H1 (cell line): ENCODE measurements at regions not wholly inside any gene's neighbourhood (a gene's known extent, or its start where the extent isn't known, plus 50 kb on each side); places are given as distances from the start of the nearest gene placed in this dataset.

Experiments
- CTCF ChIA-PET: fragments of 300-600 bp; sonication (Branson Sonifier 250); formaldehyde crosslinking; loops from one replicate; lab custom pipeline; 2021; ENCODE audit not compliant: partially characterized antibody; lab: Charles Lee
- POLR2A ChIA-PET: fragments of 300-600 bp; sonication (Branson Sonifier 250); formaldehyde crosslinking; loops from one replicate; lab custom pipeline; 2021; ENCODE audit warnings: inconsistent platforms; ENCODE audit not compliant: partially characterized antibody; lab: Charles Lee
- DNase-seq, 2 experiments: peaks; one replicate each; pipeline versions ENCODE4 v3.0.0 to v3.0.0-alpha.2; 2010 to 2022; ENCODE audit warnings: low spot score in 2 of 2, low read depth in 1 of 2, mixed read lengths in 1 of 2
- FAIRE-seq: peaks from 2 replicates; lab custom pipeline; 2011; peaks lifted over from hg19 to GRCh38; lab: Jason Lieb, UNC
- H2AFZ ChIP-seq: 2 replicates; pipeline ENCODE4 v1.8.1; 2012; ENCODE audit warnings: low read length, inconsistent platforms
- H2AK5ac ChIP-seq: 2 replicates; pipeline ENCODE4 v1.6.1; 2013; ENCODE audit warnings: low read depth, low read length
- H2BK120ac ChIP-seq: replicated peaks from 2 replicates; pipeline ENCODE3; 2013; ENCODE audit warnings: low read depth, low read length, inconsistent platforms
- H2BK12ac ChIP-seq: 2 replicates; pipeline ENCODE4 v1.6.1; 2013; ENCODE audit warnings: low read depth, low read length
- H2BK15ac ChIP-seq: 2 replicates; pipeline ENCODE4 v1.6.1; 2013; ENCODE audit warnings: low read length
- H2BK20ac ChIP-seq: 2 replicates; pipeline ENCODE4 v1.6.1; 2013; ENCODE audit warnings: low read length
- H2BK5ac ChIP-seq: 2 replicates; pipeline ENCODE4 v1.6.1; 2013; ENCODE audit warnings: low read depth, low read length
- H3K14ac ChIP-seq: 2 replicates; pipeline ENCODE4 v1.6.1; 2013; ENCODE audit warnings: inconsistent platforms; ENCODE audit not compliant: insufficient read length
- H3K18ac ChIP-seq: 2 replicates; pipeline ENCODE4 v1.6.1; 2013; ENCODE audit warnings: low read length; ENCODE audit errors: extremely low read depth
- H3K23ac ChIP-seq: 2 replicates; pipeline ENCODE4 v1.6.1; 2013; ENCODE audit warnings: inconsistent platforms; ENCODE audit not compliant: insufficient read length
- H3K23me2 ChIP-seq: 2 replicates; pipeline ENCODE4 v1.6.1; 2013; ENCODE audit warnings: low read depth, low read length
- H3K27ac ChIP-seq: 2 replicates; pipeline ENCODE4 v1.6.1; 2011; ENCODE audit warnings: low read depth, low read length, inconsistent platforms
- H3K27me3 ChIP-seq, 4 experiments: replicated peaks in 1 of 4; 1 replicate in 1 of 4; 2 replicates in 3 of 4; pipeline versions ENCODE4 v1.6.1 to v1.8.1; 2011 to 2013; ENCODE audit warnings: low read length in 3 of 4, mild to moderate bottlenecking in 3 of 4, inconsistent platforms in 2 of 4, mixed read lengths in 2 of 4, moderate library complexity in 1 of 4; ENCODE audit not compliant: control insufficient read depth in 3 of 4, insufficient read depth in 3 of 4; ENCODE audit errors: extremely low read depth in 1 of 4
- H3K36me3 ChIP-seq, 4 experiments: 2 replicates each; pipeline versions ENCODE4 v1.6.1 to v1.8.1; 2011 to 2013; ENCODE audit warnings: mild to moderate bottlenecking in 4 of 4, low read length in 3 of 4, moderate library complexity in 2 of 4, control low read depth in 1 of 4, inconsistent platforms in 1 of 4; ENCODE audit not compliant: insufficient read depth in 4 of 4, control insufficient read depth in 2 of 4
- H3K4ac ChIP-seq: replicated peaks from 2 replicates; pipeline ENCODE3; 2013; ENCODE audit warnings: low read length, low read depth, mixed read lengths, inconsistent platforms; ENCODE audit not compliant: insufficient read length
- H3K4me1 ChIP-seq, 4 experiments: replicated peaks in 1 of 4; 1 replicate in 1 of 4; 2 replicates in 3 of 4; pipeline versions ENCODE4 v1.6.1 to v1.8.1; 2011 to 2013; ENCODE audit warnings: low read length in 3 of 4, inconsistent platforms in 2 of 4, mixed read lengths in 1 of 4; ENCODE audit not compliant: insufficient read depth in 4 of 4, control insufficient read depth in 3 of 4
- H3K4me2 ChIP-seq, 2 experiments: 2 replicates each; pipeline versions ENCODE4 v1.6.1 to v1.8.1; 2011 to 2013; ENCODE audit warnings: low read depth in 2 of 2, low read length in 2 of 2, control low read depth in 1 of 2, inconsistent platforms in 1 of 2, mild to moderate bottlenecking in 1 of 2; ENCODE audit not compliant: insufficient read depth in 1 of 2
- H3K4me3 ChIP-seq, 4 experiments: fragments of 200-600, 300-600 bp in 1 of 4; sonication (generic), shearing (Covaris generic), sonication (Bioruptor Twin) in 1 of 4; 2 replicates each; pipeline versions ENCODE4 v1.5.1 to v1.8.1; 2011 to 2016; ENCODE audit warnings: low read length in 4 of 4, low read depth in 3 of 4, control low read depth in 2 of 4, inconsistent platforms in 2 of 4, mild to moderate bottlenecking in 2 of 4, mixed read lengths in 1 of 4, moderate library complexity in 1 of 4; ENCODE audit not compliant: insufficient read depth in 2 of 4; ENCODE audit errors: extremely low read depth in 1 of 4
- H3K56ac ChIP-seq: replicated peaks from 2 replicates; pipeline ENCODE3; 2013; ENCODE audit warnings: low read depth, mild to moderate bottlenecking, mixed read lengths, low read length, inconsistent platforms; ENCODE audit not compliant: insufficient read length
- H3K79me1 ChIP-seq: 2 replicates; pipeline ENCODE4 v1.6.1; 2013; ENCODE audit warnings: low read depth, low read length, control low read depth
- H3K79me2 ChIP-seq, 2 experiments: 2 replicates each; pipeline versions ENCODE4 v1.6.1 to v1.8.1; 2012 to 2013; ENCODE audit warnings: low read length in 2 of 2, mild to moderate bottlenecking in 2 of 2, inconsistent platforms in 1 of 2; ENCODE audit not compliant: insufficient read depth in 2 of 2, control insufficient read depth in 1 of 2
- H3K9ac ChIP-seq, 4 experiments: replicated peaks in 1 of 4; 1 replicate in 1 of 4; 2 replicates in 3 of 4; pipeline versions ENCODE4 v1.6.1 to v1.8.1; 2011 to 2013; ENCODE audit warnings: low read depth in 3 of 4, low read length in 3 of 4, control low read depth in 2 of 4, mild to moderate bottlenecking in 2 of 4, moderate library complexity in 2 of 4, inconsistent platforms in 1 of 4; ENCODE audit errors: extremely low read depth in 1 of 4
- H3K9me3 ChIP-seq, 2 experiments: 2 replicates each; pipeline versions ENCODE4 v1.6.1 to v1.8.1; 2012 to 2013; ENCODE audit warnings: mild to moderate bottlenecking in 2 of 2, moderate library complexity in 2 of 2, control low read depth in 1 of 2, inconsistent platforms in 1 of 2, low read depth in 1 of 2, low read length in 1 of 2, mixed read lengths in 1 of 2; ENCODE audit not compliant: insufficient read depth in 2 of 2
- H4K20me1 ChIP-seq, 2 experiments: replicated peaks in 1 of 2; 2 replicates each; pipeline versions ENCODE3 to v1.8.1; 2011 to 2013; ENCODE audit warnings: inconsistent platforms in 2 of 2, low read length in 2 of 2, mild to moderate bottlenecking in 1 of 2; ENCODE audit not compliant: insufficient read depth in 2 of 2, control insufficient read depth in 1 of 2
- H4K5ac ChIP-seq: 2 replicates; pipeline ENCODE4 v1.6.1; 2013; ENCODE audit warnings: low read length, low read depth, mixed read lengths, inconsistent platforms; ENCODE audit not compliant: insufficient read length
- H4K8ac ChIP-seq: 2 replicates; pipeline ENCODE4 v1.8.0; 2013; ENCODE audit warnings: mild to moderate bottlenecking, moderate library complexity, low read length, inconsistent platforms; ENCODE audit not compliant: insufficient read depth; ENCODE audit errors: extremely low read depth
- H4K91ac ChIP-seq: replicated peaks from 2 replicates; pipeline ENCODE3; 2013; ENCODE audit warnings: low read length, mixed read lengths, inconsistent platforms; ENCODE audit not compliant: insufficient read length
- ASH2L ChIP-seq: fragments of 200-600, 300-600 bp; sonication (generic); IDR thresholded peaks from one replicate; pipeline ENCODE4 v1.7.1; 2017; ENCODE audit warnings: low read length
- EGR1 ChIP-seq: IDR thresholded peaks from 2 replicates; pipeline ENCODE4 v1.6.1; 2011; ENCODE audit warnings: low read depth, low read length, borderline replicate concordance
- EZH2 ChIP-seq: fragments of 200-600 bp; sonication (generic); IDR thresholded peaks from 2 replicates; pipeline ENCODE4 v1.7.1; 2012; ENCODE audit warnings: low read depth, mild to moderate bottlenecking, moderate library complexity, low read length, inconsistent platforms; ENCODE audit not compliant: severe bottlenecking
- KDM1A ChIP-seq: fragments of 200-600, 300-600 bp; sonication (generic); IDR thresholded peaks from 2 replicates; pipeline ENCODE4 v1.7.1; 2016; ENCODE audit warnings: mild to moderate bottlenecking, low read length, borderline replicate concordance
- RAD21 ChIP-seq, 2 experiments: IDR thresholded peaks in 1 of 2; conservative IDR thresholded peaks in 1 of 2; 2 replicates each; pipeline ENCODE4 v1.6.1; 2011; ENCODE audit warnings: low read depth in 2 of 2, low read length in 2 of 2, improper control_type of control experiment in 1 of 2, inconsistent platforms in 1 of 2, mild to moderate bottlenecking in 1 of 2, moderate library complexity in 1 of 2
- RBBP5 ChIP-seq: IDR thresholded peaks from 2 replicates; pipeline ENCODE4 v1.7.1; 2012; ENCODE audit warnings: low read depth, mild to moderate bottlenecking, inconsistent platforms, low read length, moderate library complexity, borderline replicate concordance
- RNF2 ChIP-seq: fragments of 200-900, 300-1000 bp; sonication (generic); IDR thresholded peaks from 2 replicates; pipeline ENCODE4 v1.7.1; 2016; ENCODE audit warnings: borderline replicate concordance, low read depth, mild to moderate bottlenecking, antibody characterized with exemption, low read length; ENCODE audit not compliant: poor library complexity, severe bottlenecking; ENCODE audit errors: missing control alignments
- SIX5 ChIP-seq: IDR thresholded peaks from 2 replicates; pipeline ENCODE4 v1.6.1; 2011; ENCODE audit warnings: mild to moderate bottlenecking, low read depth, low read length
- WGBS, 2 experiments: shearing (Covaris generic) in 1 of 2; methylation state at CpG; one replicate each; pipeline versions ENCODE4 v1.1.6 to v1.1.7; 2013 to 2015; ENCODE audit warnings: low lambda C conversion rate in 2 of 2, mixed read lengths in 2 of 2, inconsistent platforms in 1 of 2, low coverage in 1 of 2, missing lambda C conversion rate in 1 of 2; ENCODE audit not compliant: insufficient replicate concordance in 2 of 2, insufficient coverage in 1 of 2, insufficient read length in 1 of 2; ENCODE audit errors: extremely low coverage in 1 of 2, missing lambda C conversion rate in 1 of 2; 5-methylcytosine and 5-hydroxymethylcytosine counted together

GRCh38 chr13:89796196-89796595 is 1551.3 kb upstream of the MIR17HG start:
- Histone ChIP-seq H3K79me1 (no peaks in the 10 kb centered on the region), H3K4ac (no peak overlapping the region), H2AK5ac (no peak overlapping the region), H3K23me2 (no peaks in the 10 kb centered on the region), H4K8ac (no peak overlapping the region), H3K27ac (no peak overlapping the region), H3K23ac (no peak overlapping the region), H3K36me3 (no peaks in the 10 kb centered on the region), H2BK15ac (no peak overlapping the region), H3K79me2 (no peaks in the 10 kb centered on the region), H2BK12ac (no peak overlapping the region), H3K4me2 (no peak overlapping the region), H3K4me3 (no peak overlapping the region), H4K5ac (no peak overlapping the region), H2BK5ac (no peak overlapping the region), H2BK120ac (no peak overlapping the region), H3K4me1 (no peaks in the 10 kb centered on the region), H3K27me3 (no peaks in the 10 kb centered on the region), H3K18ac (no peak overlapping the region), H3K9ac (no peak overlapping the region), H3K14ac (no peak overlapping the region), H3K56ac (no peak overlapping the region), H2AFZ (no peak overlapping the region), H4K20me1 (no peaks in the 10 kb centered on the region), H3K9me3 (no peaks in the 10 kb centered on the region), H4K91ac (no peak overlapping the region), H2BK20ac (no peak overlapping the region)
- ChIA-PET CTCF (no interaction called here), POLR2A (no interaction called here)
- 87% methylated on average over 4 of the region's 4 CpGs; no CpG with 5 or more reads in 1 of the 2 experiments for WGBS, 2 experiments
- FAIRE-seq (no peak), DNase-seq (no peak)
- TF ChIP-seq SIX5: no peak
- TF ChIP-seq KDM1A: no peak
- no peak for TF ChIP-seq ASH2L
- TF ChIP-seq RNF2: no peak
- TF ChIP-seq EZH2: no peak
- no peak for TF ChIP-seq RBBP5
- no peak for TF ChIP-seq EGR1
- TF ChIP-seq RAD21 (IDR thresholded peaks at IDR 0.05 in 1 of 2, conservative IDR thresholded peaks at IDR 0.05 in 1 of 2; ENCODE audit: low read depth in 2 of 2, low read length in 2 of 2): no peak
